SK-N-SH (cell line): ENCODE measurements at regions not wholly inside any gene's neighbourhood (a gene's known extent, or its start where the extent isn't known, plus 50 kb on each side); places are given as distances from the start of the nearest gene placed in this dataset.

Experiments
- CTCF ChIA-PET: fragments of 300-600, 350-600 bp; formaldehyde crosslinking; extraction: SDS; loops from one replicate; lab custom pipeline; 2021; lab: Yijun Ruan, JAX
- POLR2A ChIA-PET: fragments of 350-600 bp; sonication (Branson Sonifier 250); formaldehyde crosslinking; extraction: SDS; loops from one replicate; lab custom pipeline; 2020; ENCODE audit warnings: antibody characterized with exemption, inconsistent platforms; lab: Yijun Ruan, JAX
- DNase-seq: peaks from one replicate; pipeline ENCODE4 v3.0.0; 2012
- H2AFZ ChIP-seq: fragments of 200-600 bp; sonication (generic); 2 replicates; pipeline ENCODE4 v1.8.1; 2016; ENCODE audit warnings: antibody characterized with exemption, mild to moderate bottlenecking, low read depth
- H3F3A ChIP-seq: fragments of 200-600 bp; sonication (generic); replicated peaks from 2 replicates; pipeline ENCODE3; 2016; ENCODE audit warnings: antibody characterized with exemption, mild to moderate bottlenecking; ENCODE audit not compliant: insufficient read depth
- H3K27ac ChIP-seq, 2 experiments: fragments of 200-500 bp in 1 of 2; fragments of 200-600 bp in 1 of 2; sonication (Bioruptor generic) in 1 of 2; sonication (generic), shearing (Covaris generic) in 1 of 2; 2 replicates each; pipeline versions ENCODE4 v1.5.1 to v1.6.1; 2014 to 2016; ENCODE audit warnings: low read depth in 2 of 2, inconsistent platforms in 1 of 2, low read length in 1 of 2, mild to moderate bottlenecking in 1 of 2, mixed read lengths in 1 of 2
- H3K27me3 ChIP-seq: fragments of 200-600 bp; sonication (generic), shearing (Covaris generic); 2 replicates; pipeline ENCODE4 v1.6.1; 2016; ENCODE audit warnings: mixed run types; ENCODE audit not compliant: insufficient read depth
- H3K36me3 ChIP-seq, 2 experiments: fragments of 200-500 bp in 1 of 2; fragments of 200-600 bp in 1 of 2; sonication (Bioruptor generic) in 1 of 2; sonication (generic) in 1 of 2; replicated peaks in 1 of 2; 2 replicates each; pipeline versions ENCODE3 to v1.5.1; 2014 to 2016; ENCODE audit warnings: low read length in 1 of 2, mild to moderate bottlenecking in 1 of 2; ENCODE audit not compliant: insufficient read depth in 2 of 2, control insufficient read depth in 1 of 2
- H3K4me1 ChIP-seq, 2 experiments: fragments of 200-500 bp in 1 of 2; fragments of 200-600 bp in 1 of 2; sonication (Bioruptor generic) in 1 of 2; sonication (generic), shearing (Covaris generic) in 1 of 2; 2 replicates each; pipeline versions ENCODE4 v1.5.1 to v1.6.1; 2014 to 2016; ENCODE audit warnings: low read depth in 1 of 2, low read length in 1 of 2, mixed run types in 1 of 2; ENCODE audit not compliant: insufficient read depth in 2 of 2, control insufficient read depth in 1 of 2
- H3K4me2 ChIP-seq: fragments of 200-600 bp; sonication (generic), shearing (Covaris generic); 2 replicates; pipeline ENCODE4 v1.6.1; 2017; ENCODE audit warnings: mixed run types
- H3K4me3 ChIP-seq, 2 experiments: fragments of 200-500 bp in 1 of 2; fragments of 200-600 bp in 1 of 2; sonication (Bioruptor generic) in 1 of 2; sonication (generic), shearing (Covaris generic) in 1 of 2; 2 replicates each; pipeline versions ENCODE4 v1.5.1 to v1.8.1; 2014 to 2016; ENCODE audit warnings: low read depth in 2 of 2, inconsistent platforms in 1 of 2, low read length in 1 of 2, mild to moderate bottlenecking in 1 of 2, mixed read lengths in 1 of 2, moderate library complexity in 1 of 2
- H3K79me2 ChIP-seq: fragments of 200-600 bp; sonication (generic); 2 replicates; pipeline ENCODE4 v1.8.1; 2017; ENCODE audit warnings: mild to moderate bottlenecking; ENCODE audit not compliant: insufficient read depth
- H3K9ac ChIP-seq: fragments of 200-600 bp; sonication (generic); 2 replicates; pipeline ENCODE4 v1.6.1; 2017; ENCODE audit warnings: mixed run types
- H3K9me2 ChIP-seq: fragments of 200-600 bp; sonication (generic); 2 replicates; pipeline ENCODE4 v1.6.1; 2017; ENCODE audit warnings: mixed run types
- H3K9me3 ChIP-seq: fragments of 200-600 bp; sonication (generic); 2 replicates; pipeline ENCODE4 v1.6.1; 2017; ENCODE audit warnings: mixed run types, mild to moderate bottlenecking, moderate library complexity
- H4K20me1 ChIP-seq: fragments of 200-600 bp; sonication (generic); 2 replicates; pipeline ENCODE4 v1.6.1; 2017; ENCODE audit warnings: mild to moderate bottlenecking, mixed run types; ENCODE audit not compliant: insufficient read depth
- CTCF ChIP-seq: fragments of 200-600 bp; sonication (generic); IDR thresholded peaks from 2 replicates; pipeline ENCODE4 v1.6.1; 2017; ENCODE audit warnings: antibody characterized with exemption, mild to moderate bottlenecking, moderate library complexity
- FOSL2 ChIP-seq: IDR thresholded peaks from 2 replicates; pipeline ENCODE4 v1.4.0; 2012; ENCODE audit warnings: low read depth, mild to moderate bottlenecking, moderate library complexity, borderline replicate concordance
- FOXM1 ChIP-seq: IDR thresholded peaks from 2 replicates; pipeline ENCODE4 v1.4.0; 2012; ENCODE audit warnings: low read depth, mild to moderate bottlenecking
- GABPA ChIP-seq: IDR thresholded peaks from 2 replicates; pipeline ENCODE4 v1.4.0; 2012; ENCODE audit warnings: low read depth, mild to moderate bottlenecking
- GATA2 ChIP-seq: sonication (generic); formaldehyde crosslinking; IDR thresholded peaks from 2 replicates; pipeline ENCODE4 v1.5.0; 2020; ENCODE audit warnings: mild to moderate bottlenecking, missing genetic modification reagents
- MEF2A ChIP-seq: IDR thresholded peaks from 2 replicates; pipeline ENCODE4 v1.4.0; 2012; ENCODE audit warnings: low read depth, borderline replicate concordance
- NRF1 ChIP-seq: IDR thresholded peaks from 2 replicates; pipeline ENCODE4 v1.6.1; 2012; ENCODE audit warnings: low read depth, mild to moderate bottlenecking, low read length
- REST ChIP-seq: IDR thresholded peaks from 2 replicates; pipeline ENCODE4 v1.6.1; 2012; ENCODE audit warnings: mild to moderate bottlenecking, low read depth, low read length, moderate library complexity
- RFX5 ChIP-seq: IDR thresholded peaks from 2 replicates; pipeline ENCODE4 v1.6.1; 2012; ENCODE audit warnings: mild to moderate bottlenecking, improper control_type of control experiment, low read length
- RXRA ChIP-seq: IDR thresholded peaks from 2 replicates; pipeline ENCODE4 v1.4.0; 2012; ENCODE audit warnings: low read depth, mild to moderate bottlenecking, borderline replicate concordance
- TAF1 ChIP-seq: IDR thresholded peaks from 2 replicates; pipeline ENCODE4 v1.6.1; 2012; ENCODE audit warnings: low read depth, mild to moderate bottlenecking, low read length, moderate library complexity, borderline replicate concordance
- WGBS: methylation state at CpG from one replicate; pipeline ENCODE4 v1.1.6; 2017; ENCODE audit warnings: low lambda C conversion rate; 5-methylcytosine and 5-hydroxymethylcytosine counted together
- TF ChIP-seq, protein P1 (sequence below): IDR thresholded peaks from 2 replicates; pipeline ENCODE4; 2012
- TF ChIP-seq, protein P2 (sequence below): IDR thresholded peaks from 2 replicates; pipeline ENCODE4 v1.4.0; 2012; ENCODE audit warnings: low read depth, borderline replicate concordance

- Histone ChIP-seq H3F3A (no peaks in the 10 kb centered on the region), H3K27ac (no peak overlapping the region)
- WGBS: 19% methylated on average over 2 of the region's 2 CpGs
Observed at GRCh38 chr4:167509551-167509950, 275.3 kb upstream of the SPOCK3 start.

GRCh38 chr4:167524091-167524490 lies 289.8 kb upstream of the SPOCK3 start:
- H4K20me1 ChIP-seq: no peaks in the 10 kb centered on the region
- ChIA-PET CTCF (no interaction called here), POLR2A (no interaction called here)
- no peak overlapping the region for H3K4me2 ChIP-seq
- no peak for TF ChIP-seq FOXM1
- TF ChIP-seq, protein P1, sequence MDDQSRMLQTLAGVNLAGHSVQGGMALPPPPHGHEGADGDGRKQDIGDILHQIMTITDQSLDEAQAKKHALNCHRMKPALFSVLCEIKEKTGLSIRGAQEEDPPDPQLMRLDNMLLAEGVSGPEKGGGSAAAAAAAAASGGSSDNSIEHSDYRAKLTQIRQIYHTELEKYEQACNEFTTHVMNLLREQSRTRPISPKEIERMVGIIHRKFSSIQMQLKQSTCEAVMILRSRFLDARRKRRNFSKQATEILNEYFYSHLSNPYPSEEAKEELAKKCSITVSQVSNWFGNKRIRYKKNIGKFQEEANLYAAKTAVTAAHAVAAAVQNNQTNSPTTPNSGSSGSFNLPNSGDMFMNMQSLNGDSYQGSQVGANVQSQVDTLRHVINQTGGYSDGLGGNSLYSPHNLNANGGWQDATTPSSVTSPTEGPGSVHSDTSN: no peak
- no peak for TF ChIP-seq GATA2
- TF ChIP-seq MEF2A: no peak
- TF ChIP-seq REST: no peak
- no peak for TF ChIP-seq RXRA
- H3K9me2 ChIP-seq: no peaks in the 10 kb centered on the region
- no peak overlapping the region for H2AFZ ChIP-seq
- no peak overlapping the region for H3K27ac ChIP-seq
- H3K27me3 ChIP-seq: no peaks in the 10 kb centered on the region
- H3K4me3 ChIP-seq: no peak overlapping the region
- 32% methylated on average over 2 of the region's 2 CpGs for WGBS
- no peaks in the 10 kb centered on the region for H3F3A ChIP-seq
- H3K79me2 ChIP-seq: no peaks in the 10 kb centered on the region
- no peak for DNase-seq
- H3K4me1 ChIP-seq: no peaks in the 10 kb centered on the region
- H3K9ac ChIP-seq: no peak overlapping the region
- no peaks in the 10 kb centered on the region; the same call in 1 of the 2 replicates for H3K9me3 ChIP-seq
- no peaks in the 10 kb centered on the region for H3K36me3 ChIP-seq

More at GRCh38 chr4:167509551-167509950, 275.3 kb upstream of the SPOCK3 start:
- Histone ChIP-seq H3K4me2 (no peak overlapping the region), H3K27me3 (no peaks in the 10 kb centered on the region), H3K9me3 (no peaks in the 10 kb centered on the region), H4K20me1 (no peaks in the 10 kb centered on the region), H3K9ac (no peak overlapping the region), H3K4me1 (no peaks in the 10 kb centered on the region), H3K4me3 (no peak overlapping the region), H3K9me2 (no peaks in the 10 kb centered on the region), H2AFZ (no peak overlapping the region), H3K79me2 (no peaks in the 10 kb centered on the region), H3K36me3 (no peaks in the 10 kb centered on the region)
- POLR2A ChIA-PET: no interaction called here
- DNase-seq: no peak
- CTCF ChIA-PET: no interaction called here
- no peak for TF ChIP-seq TAF1
- no peak for TF ChIP-seq RFX5
- TF ChIP-seq CTCF: no peak
- TF ChIP-seq, protein P2, sequence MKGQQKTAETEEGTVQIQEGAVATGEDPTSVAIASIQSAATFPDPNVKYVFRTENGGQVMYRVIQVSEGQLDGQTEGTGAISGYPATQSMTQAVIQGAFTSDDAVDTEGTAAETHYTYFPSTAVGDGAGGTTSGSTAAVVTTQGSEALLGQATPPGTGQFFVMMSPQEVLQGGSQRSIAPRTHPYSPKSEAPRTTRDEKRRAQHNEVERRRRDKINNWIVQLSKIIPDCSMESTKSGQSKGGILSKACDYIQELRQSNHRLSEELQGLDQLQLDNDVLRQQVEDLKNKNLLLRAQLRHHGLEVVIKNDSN: no peak
- TF ChIP-seq GABPA: no peak
- TF ChIP-seq NRF1: no peak
- TF ChIP-seq FOSL2: no peak
